NB4 (cell line): ENCODE measurements at regions not wholly inside any gene's neighbourhood (a gene's known extent, or its start where the extent isn't known, plus 50 kb on each side); places are given as distances from the start of the nearest gene placed in this dataset.

Experiments
- DNase-seq: peaks from one replicate; pipeline ENCODE4 v3.0.0; 2010; ENCODE audit warnings: low read depth
- H3K4me3 ChIP-seq: one replicate; pipeline ENCODE4 v1.5.1; 2011; ENCODE audit warnings: mild to moderate bottlenecking, low read depth, low read length, moderate library complexity
- MYC ChIP-seq: IDR thresholded peaks from 2 replicates; pipeline ENCODE4 v1.6.1; 2011; ENCODE audit warnings: low read depth, low read length
- POLR2A ChIP-seq: IDR thresholded peaks from 2 replicates; pipeline ENCODE4 v1.6.1; 2011; ENCODE audit warnings: mild to moderate bottlenecking; ENCODE audit not compliant: insufficient read length; ENCODE audit errors: extremely low read depth
- TF ChIP-seq, protein P1 (sequence below): IDR thresholded peaks from 2 replicates; pipeline ENCODE4 v1.6.1; 2011; ENCODE audit warnings: low read depth, low read length
- TF ChIP-seq, protein P2 (sequence below): IDR thresholded peaks from one replicate; pipeline ENCODE4 v1.5.1; 2012; ENCODE audit warnings: low read depth, low read length

DNA sequence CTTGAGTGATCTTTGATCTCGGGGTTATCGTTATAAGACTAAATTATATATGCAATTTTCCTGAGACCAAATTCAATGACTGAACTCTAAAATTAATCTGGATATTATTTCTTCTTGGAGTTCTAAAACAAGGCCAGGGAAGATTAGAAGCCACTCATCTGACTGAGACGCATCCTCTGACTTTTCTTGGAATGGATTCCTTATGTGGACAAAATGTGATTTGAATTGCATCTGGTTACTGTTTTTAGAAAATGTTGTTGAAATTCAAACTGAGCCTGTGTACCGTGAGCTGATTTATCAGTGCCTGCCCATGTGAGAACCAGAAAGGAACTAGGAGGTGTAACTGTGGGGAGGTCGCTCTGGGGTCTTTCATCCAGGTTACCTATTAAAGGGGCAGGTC, 330.8 kb downstream of the OSR1 start:
- no peak overlapping the region for H3K4me3 ChIP-seq
- DNase-seq = no peak
- TF ChIP-seq, protein P1, sequence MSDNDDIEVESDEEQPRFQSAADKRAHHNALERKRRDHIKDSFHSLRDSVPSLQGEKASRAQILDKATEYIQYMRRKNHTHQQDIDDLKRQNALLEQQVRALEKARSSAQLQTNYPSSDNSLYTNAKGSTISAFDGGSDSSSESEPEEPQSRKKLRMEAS = no peak
- TF ChIP-seq POLR2A (no peak), MYC (no peak)
- TF ChIP-seq, protein P2, sequence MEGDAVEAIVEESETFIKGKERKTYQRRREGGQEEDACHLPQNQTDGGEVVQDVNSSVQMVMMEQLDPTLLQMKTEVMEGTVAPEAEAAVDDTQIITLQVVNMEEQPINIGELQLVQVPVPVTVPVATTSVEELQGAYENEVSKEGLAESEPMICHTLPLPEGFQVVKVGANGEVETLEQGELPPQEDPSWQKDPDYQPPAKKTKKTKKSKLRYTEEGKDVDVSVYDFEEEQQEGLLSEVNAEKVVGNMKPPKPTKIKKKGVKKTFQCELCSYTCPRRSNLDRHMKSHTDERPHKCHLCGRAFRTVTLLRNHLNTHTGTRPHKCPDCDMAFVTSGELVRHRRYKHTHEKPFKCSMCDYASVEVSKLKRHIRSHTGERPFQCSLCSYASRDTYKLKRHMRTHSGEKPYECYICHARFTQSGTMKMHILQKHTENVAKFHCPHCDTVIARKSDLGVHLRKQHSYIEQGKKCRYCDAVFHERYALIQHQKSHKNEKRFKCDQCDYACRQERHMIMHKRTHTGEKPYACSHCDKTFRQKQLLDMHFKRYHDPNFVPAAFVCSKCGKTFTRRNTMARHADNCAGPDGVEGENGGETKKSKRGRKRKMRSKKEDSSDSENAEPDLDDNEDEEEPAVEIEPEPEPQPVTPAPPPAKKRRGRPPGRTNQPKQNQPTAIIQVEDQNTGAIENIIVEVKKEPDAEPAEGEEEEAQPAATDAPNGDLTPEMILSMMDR = no peak

DNA sequence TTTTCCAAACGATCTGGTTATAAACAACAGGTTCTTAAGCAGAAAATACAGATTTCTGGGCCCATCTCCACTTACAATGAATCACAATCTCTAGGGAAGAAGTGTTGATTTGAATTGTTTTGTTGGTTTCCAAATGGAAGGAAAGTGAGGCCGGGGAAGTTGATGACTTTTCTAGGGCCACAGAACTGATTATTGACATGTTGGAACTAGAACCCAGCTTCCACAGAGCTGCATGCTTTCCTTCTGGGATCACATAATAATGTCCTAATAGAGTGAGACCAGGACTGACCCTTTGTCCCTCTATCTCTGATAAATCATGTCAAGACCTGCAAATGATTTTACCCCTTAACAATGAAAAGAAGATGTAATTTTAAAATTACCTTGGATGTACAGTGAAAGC, 332.2 kb downstream of the OSR1 start:
- TF ChIP-seq, protein P1 = no peak
- no peak for TF ChIP-seq POLR2A
- TF ChIP-seq, protein P2 = no peak
- TF ChIP-seq MYC = no peak
- H3K4me3 ChIP-seq = no peak overlapping the region
- no peak for DNase-seq

DNA sequence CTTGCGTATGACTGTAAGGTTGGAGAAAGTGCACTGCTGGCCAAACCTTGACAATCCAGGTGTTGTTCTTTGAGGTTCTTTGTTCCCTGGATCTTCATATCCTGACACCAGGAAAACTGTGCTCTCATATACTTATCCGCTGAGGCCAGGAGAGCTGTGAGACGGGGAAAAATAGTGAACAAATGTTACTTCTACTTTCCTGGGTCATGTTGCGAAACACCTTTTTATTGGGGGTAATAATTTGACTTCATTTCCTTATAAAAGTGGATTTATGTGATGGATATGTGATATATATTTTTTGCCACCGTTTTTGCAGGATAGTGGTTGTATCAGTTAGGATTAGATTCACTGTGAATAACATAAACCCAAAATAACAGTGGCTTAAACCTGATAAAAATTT, 336.1 kb downstream of the OSR1 start:
- TF ChIP-seq, protein P2 = no peak
- TF ChIP-seq, protein P1 = no peak
- TF ChIP-seq POLR2A (no peak), MYC (no peak)
- DNase-seq = no peak
- H3K4me3 ChIP-seq = no peak overlapping the region

DNA sequence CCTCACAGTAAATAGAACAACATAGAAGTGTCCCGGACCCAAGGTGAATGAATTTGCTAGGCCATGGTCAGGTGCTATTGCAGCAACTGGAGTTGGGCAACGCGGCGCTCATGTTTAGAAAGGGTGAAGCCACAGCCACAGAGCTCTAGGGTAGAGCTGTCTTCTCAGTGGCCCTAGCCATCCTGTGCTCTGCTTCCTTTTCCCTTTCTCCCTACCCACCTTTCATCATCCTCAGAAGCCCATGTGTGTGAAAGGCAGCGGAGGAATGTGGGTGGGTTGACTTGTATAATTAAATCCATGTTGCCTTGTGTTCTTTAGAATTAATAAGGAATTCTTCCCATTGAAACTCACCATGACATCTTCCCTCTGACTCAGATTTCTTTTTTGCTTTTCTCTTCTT, 336.7 kb downstream of the OSR1 start:
- TF ChIP-seq, protein P1 = no peak
- TF ChIP-seq, protein P2 = no peak
- TF ChIP-seq POLR2A (no peak), MYC (no peak)
- no peak for DNase-seq
- no peak overlapping the region for H3K4me3 ChIP-seq

DNA sequence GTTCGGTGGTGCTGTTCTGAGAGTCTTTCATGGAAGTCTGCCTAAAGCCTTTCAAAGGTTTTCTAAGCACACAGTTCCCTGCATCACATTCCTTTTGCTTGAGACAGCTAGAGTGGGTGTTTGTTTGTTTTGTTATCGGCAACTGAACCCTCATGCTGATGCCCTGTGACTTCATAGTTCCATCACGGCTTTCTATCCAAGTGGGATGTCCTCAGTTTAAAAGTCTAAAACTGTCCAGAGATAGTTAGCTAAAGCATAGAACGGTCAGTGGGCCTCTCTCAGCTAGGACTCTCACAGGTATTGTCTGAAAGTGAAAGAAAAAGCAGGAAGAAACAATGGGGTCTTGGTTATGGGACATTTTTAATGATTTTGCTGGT, 337.3 kb downstream of the OSR1 start:
- DNase-seq = no peak
- TF ChIP-seq, protein P1 = no peak
- TF ChIP-seq POLR2A = no peak
- TF ChIP-seq MYC = no peak
- TF ChIP-seq, protein P2 = no peak
- H3K4me3 ChIP-seq = no peak overlapping the region
